PFSK-1 (cell line): ENCODE measurements at regions not wholly inside any gene's neighbourhood (a gene's known extent, or its start where the extent isn't known, plus 50 kb on each side); places are given as distances from the start of the nearest gene placed in this dataset.

Experiments used
- FOXP2 ChIP-seq: optimal IDR thresholded peaks from 2 replicates; pipeline ENCODE3; 2011; ENCODE audit warnings: borderline replicate concordance, control low read depth, inconsistent platforms; ENCODE audit not compliant: insufficient read depth; ENCODE audit errors: extremely low read length, extremely low read depth
- POLR2AphosphoS5 ChIP-seq: IDR thresholded peaks from 2 replicates; pipeline ENCODE4 v1.6.1; 2012; ENCODE audit warnings: low read depth, mild to moderate bottlenecking, control low read depth, low read length, moderate library complexity
- REST ChIP-seq, 2 experiments: IDR thresholded peaks; 2 replicates each; pipeline versions ENCODE4 v1.6.1 to v1.8.0; 2011 to 2012; ENCODE audit warnings: low read depth in 2 of 2, low read length in 2 of 2, control low read depth in 1 of 2, inconsistent platforms in 1 of 2, mild to moderate bottlenecking in 1 of 2, moderate library complexity in 1 of 2; ENCODE audit not compliant: insufficient read depth in 1 of 2
- SIN3A ChIP-seq: IDR thresholded peaks from 2 replicates; pipeline ENCODE4 v1.6.1; 2012; ENCODE audit warnings: mild to moderate bottlenecking, low read length, moderate library complexity, borderline replicate concordance; ENCODE audit not compliant: insufficient read depth
- TAF1 ChIP-seq: IDR thresholded peaks from 2 replicates; pipeline ENCODE4 v1.6.1; 2012; ENCODE audit warnings: low read length, control low read depth, borderline replicate concordance; ENCODE audit not compliant: insufficient read depth

GRCh38 chr12:43131301-43131700, 420.7 kb downstream of the ADAMTS20 start:
- TF ChIP-seq POLR2AphosphoS5 (no peak), TAF1 (no peak), REST (IDR thresholded peaks at IDR 0.05; ENCODE audit: insufficient read depth in 1 of 2, low read depth in 2 of 2, low read length in 2 of 2) (no peak), FOXP2 (no peak), SIN3A (no peak)

GRCh38 chr12:43127886-43128549, 424.0 kb downstream of the ADAMTS20 start:
- TF ChIP-seq POLR2AphosphoS5 (no peak), FOXP2 (no peak), TAF1 (no peak), REST (IDR thresholded peaks at IDR 0.05; ENCODE audit: insufficient read depth in 1 of 2, low read depth in 2 of 2, low read length in 2 of 2) (no peak), SIN3A (no peak)

GRCh38 chr12:43126652-43127375, 425.2 kb downstream of the ADAMTS20 start:
- TF ChIP-seq REST (IDR thresholded peaks at IDR 0.05; ENCODE audit: insufficient read depth in 1 of 2, low read depth in 2 of 2, low read length in 2 of 2) (no peak), FOXP2 (no peak), POLR2AphosphoS5 (no peak), SIN3A (no peak), TAF1 (no peak)

GRCh38 chr12:43123461-43123860, 428.5 kb downstream of the ADAMTS20 start:
- TF ChIP-seq POLR2AphosphoS5 = no peak

GRCh38 chr12:43120150-43120549, 431.9 kb downstream of the ADAMTS20 start:
- TF ChIP-seq FOXP2 (no peak), TAF1 (no peak), REST (IDR thresholded peaks at IDR 0.05; ENCODE audit: insufficient read depth in 1 of 2, low read depth in 2 of 2, low read length in 2 of 2) (no peak), SIN3A (no peak), POLR2AphosphoS5 (no peak)
